ENCODE measurements at regions not wholly inside any gene's neighbourhood (a gene's known extent, or its start where the extent isn't known, plus 50 kb on each side); places are given as distances from the start of the nearest gene placed in this dataset.

- TF ChIP-seq, protein P1, sequence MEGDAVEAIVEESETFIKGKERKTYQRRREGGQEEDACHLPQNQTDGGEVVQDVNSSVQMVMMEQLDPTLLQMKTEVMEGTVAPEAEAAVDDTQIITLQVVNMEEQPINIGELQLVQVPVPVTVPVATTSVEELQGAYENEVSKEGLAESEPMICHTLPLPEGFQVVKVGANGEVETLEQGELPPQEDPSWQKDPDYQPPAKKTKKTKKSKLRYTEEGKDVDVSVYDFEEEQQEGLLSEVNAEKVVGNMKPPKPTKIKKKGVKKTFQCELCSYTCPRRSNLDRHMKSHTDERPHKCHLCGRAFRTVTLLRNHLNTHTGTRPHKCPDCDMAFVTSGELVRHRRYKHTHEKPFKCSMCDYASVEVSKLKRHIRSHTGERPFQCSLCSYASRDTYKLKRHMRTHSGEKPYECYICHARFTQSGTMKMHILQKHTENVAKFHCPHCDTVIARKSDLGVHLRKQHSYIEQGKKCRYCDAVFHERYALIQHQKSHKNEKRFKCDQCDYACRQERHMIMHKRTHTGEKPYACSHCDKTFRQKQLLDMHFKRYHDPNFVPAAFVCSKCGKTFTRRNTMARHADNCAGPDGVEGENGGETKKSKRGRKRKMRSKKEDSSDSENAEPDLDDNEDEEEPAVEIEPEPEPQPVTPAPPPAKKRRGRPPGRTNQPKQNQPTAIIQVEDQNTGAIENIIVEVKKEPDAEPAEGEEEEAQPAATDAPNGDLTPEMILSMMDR (IDR thresholded peaks at IDR 0.05; ENCODE audit: low read length, missing control alignments): no peak
- H3K4me3 ChIP-seq (replicated peaks; ENCODE audit: low read depth, low read length): no peak overlapping the region
- no peak for DNase-seq (ENCODE audit: low read depth)
Observed at GRCh38 chr6:71040043-71040442, 83.2 kb upstream of the B3GAT2 start.

DNA sequence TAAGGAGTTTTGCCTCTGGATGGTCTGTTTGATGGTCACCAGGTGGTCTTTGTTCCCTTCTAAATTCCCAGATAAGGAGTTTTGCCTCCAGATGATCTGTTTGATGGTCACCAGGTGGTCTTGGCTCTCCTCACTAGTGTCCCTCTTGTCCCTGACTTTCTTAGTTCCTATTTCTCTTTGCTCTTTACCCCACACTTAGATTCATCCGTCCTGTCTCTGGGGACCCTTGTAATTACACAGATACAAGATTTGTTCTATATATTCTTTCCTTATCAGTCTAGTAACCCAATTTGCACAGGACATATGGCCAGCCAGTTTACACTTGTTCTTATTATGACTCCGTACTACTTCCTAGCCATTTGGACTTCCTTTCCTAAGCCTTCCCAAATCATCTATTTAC lies 84.0 kb upstream of the B3GAT2 start:
- H3K4me3 ChIP-seq (replicated peaks; ENCODE audit: low read depth, low read length): no peak overlapping the region
- TF ChIP-seq, protein P1 (IDR thresholded peaks at IDR 0.05; ENCODE audit: low read length, missing control alignments): no peak
- no peak for DNase-seq (ENCODE audit: low read depth)

DNA sequence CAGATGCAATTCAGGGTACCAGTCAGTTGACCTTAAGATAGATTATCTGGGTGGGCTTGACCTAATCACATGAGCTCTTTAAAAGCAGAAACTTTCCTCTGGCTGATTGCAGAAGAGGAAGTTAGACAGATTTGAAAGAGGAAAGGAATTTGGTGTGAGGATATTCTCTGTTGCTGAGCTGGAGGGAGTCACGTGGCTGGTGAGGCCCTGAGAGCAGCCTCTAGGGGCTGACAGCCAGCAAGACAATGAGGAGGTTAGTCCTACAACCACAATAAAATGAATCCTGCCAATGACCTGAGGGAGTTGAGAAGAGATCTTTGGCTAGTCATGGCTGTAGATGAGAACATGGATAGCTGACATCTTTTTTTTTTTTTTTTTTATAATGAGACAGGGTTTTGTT lies 87.0 kb upstream of the B3GAT2 start:
- TF ChIP-seq, protein P1 (IDR thresholded peaks at IDR 0.05; ENCODE audit: low read length, missing control alignments): no peak
- DNase-seq (ENCODE audit: low read depth): peak; percentile 20
- H3K4me3 ChIP-seq (replicated peaks; ENCODE audit: low read depth, low read length): no peak overlapping the region

- TF ChIP-seq, protein P1 (IDR thresholded peaks at IDR 0.05; ENCODE audit: low read length, missing control alignments): no peak
- no peak for DNase-seq (ENCODE audit: low read depth)
- H3K4me3 ChIP-seq (replicated peaks; ENCODE audit: low read depth, low read length): no peak overlapping the region
Observed at GRCh38 chr6:71044753-71045152, 87.9 kb upstream of the B3GAT2 start.

DNA sequence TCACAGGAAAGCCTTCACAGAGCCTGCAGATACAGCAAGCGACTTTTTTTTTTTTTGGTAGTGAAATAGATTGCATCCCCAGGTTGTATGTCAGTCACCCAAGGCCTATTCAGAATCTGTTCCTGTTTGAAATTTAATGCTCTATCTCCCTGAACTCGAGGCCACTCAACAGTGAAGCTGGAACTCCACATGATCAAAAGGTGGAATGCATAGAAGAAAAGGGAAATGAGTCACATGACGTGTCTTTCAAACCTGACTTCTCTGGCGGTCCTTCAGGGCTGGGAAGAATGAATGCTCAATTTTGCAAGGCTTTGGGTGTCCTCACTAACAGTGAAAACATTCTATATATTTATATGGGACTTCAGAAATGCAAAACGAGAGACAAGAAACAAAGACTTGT lies 88.4 kb upstream of the B3GAT2 start:
- no peak overlapping the region for H3K4me3 ChIP-seq (replicated peaks; ENCODE audit: low read depth, low read length)
- TF ChIP-seq, protein P1 (IDR thresholded peaks at IDR 0.05; ENCODE audit: low read length, missing control alignments): no peak
- DNase-seq (ENCODE audit: low read depth): no peak

- no peak overlapping the region for H3K4me3 ChIP-seq (replicated peaks; ENCODE audit: low read depth, low read length)
- DNase-seq (ENCODE audit: low read depth): no peak
- TF ChIP-seq, protein P1 (IDR thresholded peaks at IDR 0.05; ENCODE audit: low read length, missing control alignments): no peak
Observed at GRCh38 chr6:71047417-71047816, 90.6 kb upstream of the B3GAT2 start.

GRCh38 chr6:71048320-71049164 lies 91.7 kb upstream of the B3GAT2 start:
- no peak overlapping the region for H3K4me3 ChIP-seq (replicated peaks; ENCODE audit: low read depth, low read length)
- TF ChIP-seq, protein P1 (IDR thresholded peaks at IDR 0.05; ENCODE audit: low read length, missing control alignments): no peak
- no peak for DNase-seq (ENCODE audit: low read depth)

Data from fibroblast of pulmonary artery (primary cell).